ENCODE measurements at regions not wholly inside any gene's neighbourhood (a gene's known extent, or its start where the extent isn't known, plus 50 kb on each side); places are given as distances from the start of the nearest gene placed in this dataset.

GRCh38 chr16:86881118-86881510 lies 302.8 kb downstream of the FOXL1 start:
- TF ChIP-seq CTCF (IDR thresholded peaks at IDR 0.05; ENCODE audit: borderline replicate concordance, extremely low read depth, low read length, poor library complexity, severe bottlenecking) (no peak), EZH2 (IDR thresholded peaks at IDR 0.05; ENCODE audit: borderline replicate concordance, low read depth, low read length, severe bottlenecking) (no peak)
